ENCODE measurements at regions not wholly inside any gene's neighbourhood (a gene's known extent, or its start where the extent isn't known, plus 50 kb on each side); places are given as distances from the start of the nearest gene placed in this dataset.

DNA sequence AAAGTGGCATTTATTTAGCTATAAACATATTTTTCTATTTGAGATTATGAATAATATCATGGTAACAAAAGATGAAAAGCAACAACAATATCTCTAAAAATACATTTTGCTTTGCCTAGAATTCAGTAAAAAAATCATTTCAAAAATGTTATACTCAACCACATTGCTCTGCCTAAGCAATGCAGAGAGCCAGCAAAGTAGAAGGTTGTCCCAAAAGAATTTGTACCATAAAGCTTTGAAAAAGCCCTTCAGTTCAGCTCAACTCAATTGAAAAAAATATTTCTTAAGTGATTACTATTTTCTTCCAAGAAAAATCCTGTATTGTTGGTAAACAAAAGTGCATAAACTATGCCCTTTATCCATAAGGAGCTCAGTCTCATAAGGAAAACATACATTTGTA, 301.2 kb upstream of the ARSJ start:
- no peak for DNase-seq (ENCODE audit: low read depth, low spot score)
- no peak overlapping the region for H3K27ac ChIP-seq

DNA sequence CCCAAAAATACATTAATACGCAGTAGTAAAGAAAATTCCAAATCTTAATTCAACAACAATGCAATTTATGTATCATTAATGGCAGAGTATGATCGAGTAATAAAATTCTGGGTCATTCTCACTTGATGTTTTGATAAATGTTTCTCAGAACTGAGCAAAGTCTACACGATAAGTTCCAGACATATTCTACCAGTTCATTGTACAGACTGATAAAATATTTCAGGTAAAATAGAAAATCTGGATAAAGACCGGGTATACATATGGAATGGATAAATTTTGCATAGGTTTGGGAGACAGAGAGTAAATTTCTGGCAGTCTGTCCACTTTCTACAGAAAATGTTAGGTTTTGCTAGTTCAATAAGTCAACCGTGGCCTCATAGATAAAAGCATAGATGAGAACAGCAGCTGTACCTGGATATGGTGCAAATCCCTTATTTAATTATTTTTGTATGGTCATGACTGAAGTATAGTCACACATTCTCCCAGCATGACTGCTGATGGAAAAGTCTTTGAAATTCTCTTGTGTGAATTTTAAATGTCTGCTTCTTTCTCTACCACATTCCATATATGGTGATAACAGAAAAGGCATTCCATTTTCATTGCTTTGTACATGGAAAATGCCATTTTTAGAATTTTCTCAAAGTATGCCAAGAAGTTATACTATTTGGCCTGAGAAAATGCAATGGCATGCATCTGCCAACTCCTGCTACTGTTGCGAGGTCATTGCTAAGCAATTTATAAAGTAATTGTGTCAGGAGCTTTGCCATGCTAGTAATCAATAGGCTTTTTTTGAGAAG, 301.9 kb upstream of the ARSJ start:
- DNase-seq (ENCODE audit: low read depth, low spot score) = no peak
- H3K27ac ChIP-seq = no peak overlapping the region

DNA sequence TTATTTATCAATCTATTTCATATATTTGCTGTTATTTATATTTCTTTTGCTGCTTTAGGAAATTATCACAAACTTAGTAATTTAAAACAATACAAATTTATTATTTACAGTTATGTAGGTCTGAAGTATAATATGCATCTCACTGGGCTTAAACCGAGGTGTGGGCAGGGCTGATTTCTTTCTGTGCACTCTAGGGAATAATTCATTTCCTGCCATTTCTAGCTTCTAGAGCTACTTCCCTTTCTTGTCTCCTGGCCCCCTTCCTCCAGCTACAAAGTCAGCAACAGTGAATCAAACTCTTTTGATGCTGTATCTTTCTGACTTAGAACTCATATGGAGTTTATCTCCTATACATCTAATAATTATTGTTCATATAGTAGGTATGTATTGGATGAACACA, 303.5 kb upstream of the ARSJ start:
- H3K27ac ChIP-seq = no peak overlapping the region
- no peak for DNase-seq (ENCODE audit: low read depth, low spot score)

DNA sequence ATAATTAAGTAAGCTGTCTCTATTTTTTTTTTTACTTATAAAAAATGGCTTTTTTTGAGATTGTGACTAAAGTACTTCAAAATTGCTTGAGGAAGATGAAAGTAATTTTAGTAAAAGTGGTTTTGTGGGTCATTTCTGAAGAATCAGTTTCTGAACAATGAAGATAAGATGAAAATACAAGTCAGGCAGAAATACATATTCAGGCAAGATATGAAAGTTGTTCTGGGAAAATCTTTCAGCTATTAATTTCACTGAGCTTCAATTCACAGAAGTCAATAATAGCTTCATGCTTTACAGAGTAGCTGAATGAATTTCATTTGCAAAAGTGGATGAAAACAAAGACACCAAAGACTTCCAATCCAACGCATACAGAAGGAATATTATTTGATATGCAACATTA, 305.2 kb upstream of the ARSJ start:
- no peak overlapping the region for H3K27ac ChIP-seq
- DNase-seq (ENCODE audit: low read depth, low spot score) = no peak

DNA sequence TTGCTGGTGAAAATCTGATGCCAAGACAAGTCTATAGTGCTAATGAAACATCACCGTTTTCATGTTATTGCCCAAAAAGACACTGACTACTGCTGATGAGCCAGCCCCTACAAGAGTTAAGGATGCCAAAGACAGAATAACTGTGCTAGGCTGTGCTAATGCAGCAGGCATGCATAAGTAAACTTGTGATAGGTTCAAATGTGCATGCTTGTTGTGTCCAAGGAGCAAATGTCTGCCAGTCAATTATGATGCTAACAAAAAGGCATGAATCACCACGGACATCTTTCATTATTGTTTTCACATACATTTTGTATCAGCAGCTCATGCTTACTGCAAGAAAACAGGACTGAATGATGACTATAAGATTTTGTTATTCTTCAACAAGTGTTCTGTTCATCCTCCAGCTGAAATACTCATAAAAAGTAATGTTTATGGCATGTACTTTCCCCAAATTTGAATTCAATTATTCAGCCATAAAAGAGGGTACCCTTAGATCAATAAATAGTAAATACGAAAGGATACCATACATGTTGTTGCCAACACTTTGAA, 306.9 kb upstream of the ARSJ start:
- H3K27ac ChIP-seq = no peak overlapping the region
- no peak for DNase-seq (ENCODE audit: low read depth, low spot score)

DNA sequence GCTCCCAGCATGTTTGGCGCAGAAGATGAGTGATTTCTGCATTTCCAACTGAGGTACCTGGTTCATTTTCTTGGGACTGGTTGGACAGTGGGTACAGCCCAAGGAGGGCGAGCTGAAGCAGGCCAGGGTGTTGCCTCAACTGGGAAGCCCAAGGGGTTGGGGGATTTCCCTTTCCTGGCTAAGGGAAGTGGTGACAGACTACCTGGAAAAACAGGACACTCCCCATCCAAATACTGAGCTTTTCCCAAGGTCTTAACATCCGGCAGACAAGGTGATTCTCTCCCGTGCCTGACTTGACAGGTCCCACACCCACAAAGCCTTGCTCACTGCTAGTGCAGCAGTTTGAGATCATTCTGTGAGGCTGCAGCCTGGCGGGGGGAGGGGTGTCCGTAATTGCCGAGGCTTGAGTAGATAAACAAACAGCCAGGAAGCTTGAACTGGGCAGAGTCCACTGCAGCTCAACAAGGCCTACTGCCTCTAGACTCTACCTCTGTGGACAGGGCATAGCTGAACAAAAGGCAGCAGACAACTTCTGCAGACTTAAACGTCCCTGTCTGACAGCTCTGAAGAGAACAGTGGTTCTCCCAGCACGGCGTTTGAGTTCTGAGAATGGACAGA, 307.7 kb upstream of the ARSJ start:
- no peak overlapping the region for H3K27ac ChIP-seq
- no peak for DNase-seq (ENCODE audit: low read depth, low spot score)

DNA sequence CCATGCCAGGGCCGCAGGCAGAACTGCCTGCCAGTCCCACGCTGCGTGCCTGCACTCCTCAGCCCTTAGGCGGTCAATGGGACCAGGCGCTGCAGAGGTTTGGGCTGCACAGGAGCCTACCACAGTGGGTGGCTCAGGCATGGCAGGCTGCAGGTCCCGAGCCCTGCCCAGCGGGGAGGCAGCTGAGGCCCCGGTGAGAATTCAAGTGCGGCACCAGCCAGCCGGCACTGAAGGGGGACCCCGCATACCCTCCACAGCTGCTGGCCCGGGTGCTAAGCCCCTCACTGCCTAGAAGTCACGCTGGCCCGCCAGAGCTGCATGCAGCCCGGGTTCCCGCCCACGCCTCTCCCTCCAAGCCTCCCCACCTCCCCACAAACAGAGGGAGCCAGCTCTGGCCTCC, 302.5 kb upstream of the UGT8 start:
- H3K27ac ChIP-seq = no peak overlapping the region

DNA sequence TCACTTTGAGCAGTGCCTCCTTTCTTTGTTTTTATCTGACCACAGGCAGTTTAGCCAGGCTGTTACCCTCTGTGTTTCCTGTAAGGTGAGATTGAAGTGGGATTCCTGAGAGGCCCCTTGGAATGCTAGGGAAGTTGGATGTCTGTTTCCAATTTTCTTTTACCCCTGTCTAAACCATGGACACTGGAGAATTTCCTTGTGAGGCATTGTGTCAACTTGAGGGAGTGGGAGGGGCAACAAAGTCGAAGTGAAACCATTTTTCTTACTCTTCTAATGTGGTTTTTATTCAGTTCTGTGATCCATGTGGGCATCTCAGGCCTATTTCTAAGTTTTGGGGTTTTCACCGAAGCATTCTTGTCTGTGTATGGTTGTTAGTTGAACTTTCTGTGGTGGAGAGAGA, 296.1 kb upstream of the UGT8 start:
- no peak overlapping the region for H3K27ac ChIP-seq
- no peak for DNase-seq (ENCODE audit: low read depth, low spot score)

More for the DNA sequence above, 302.5 kb upstream of the UGT8 start:
- no peak for DNase-seq (ENCODE audit: low read depth, low spot score)

DNA sequence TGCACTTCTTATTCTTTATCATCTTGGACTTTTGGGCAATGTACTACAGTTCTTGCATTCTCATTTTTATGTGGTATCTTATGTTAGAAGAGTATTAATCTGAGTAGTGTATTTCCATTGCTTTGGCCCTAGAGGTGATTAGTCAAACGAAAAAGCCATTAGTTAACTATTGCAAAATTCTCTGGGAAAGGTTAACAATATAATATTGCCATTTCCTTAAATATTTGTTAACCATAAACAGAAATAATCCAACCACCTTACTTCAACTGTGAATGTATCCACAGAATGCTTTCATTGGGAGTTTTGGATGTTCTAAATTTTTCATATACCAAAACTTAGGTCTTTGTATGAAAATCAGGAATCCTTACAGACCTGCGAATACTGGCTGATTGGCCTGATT, 294.6 kb upstream of the UGT8 start:
- no peak for DNase-seq (ENCODE audit: low read depth, low spot score)
- no peak overlapping the region for H3K27ac ChIP-seq

DNA sequence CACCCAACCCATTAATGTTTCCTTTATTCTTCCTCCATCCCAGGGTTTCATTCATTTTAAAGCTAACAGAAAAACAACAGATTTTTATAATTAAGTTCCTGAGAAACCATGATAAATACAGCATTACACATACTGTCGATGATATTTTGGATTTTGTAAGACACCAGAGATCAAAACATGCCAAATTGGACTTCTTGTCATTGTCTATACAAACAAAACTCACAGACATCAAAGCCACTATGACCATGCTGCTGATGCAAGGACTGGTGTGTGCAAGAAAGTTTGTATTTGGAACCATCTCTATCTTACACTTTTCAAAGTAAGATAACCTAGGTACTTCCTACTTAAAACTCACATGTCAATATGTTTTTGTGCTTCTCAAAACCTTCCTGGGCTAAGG, 294.0 kb upstream of the UGT8 start:
- no peak for DNase-seq (ENCODE audit: low read depth, low spot score)

DNA sequence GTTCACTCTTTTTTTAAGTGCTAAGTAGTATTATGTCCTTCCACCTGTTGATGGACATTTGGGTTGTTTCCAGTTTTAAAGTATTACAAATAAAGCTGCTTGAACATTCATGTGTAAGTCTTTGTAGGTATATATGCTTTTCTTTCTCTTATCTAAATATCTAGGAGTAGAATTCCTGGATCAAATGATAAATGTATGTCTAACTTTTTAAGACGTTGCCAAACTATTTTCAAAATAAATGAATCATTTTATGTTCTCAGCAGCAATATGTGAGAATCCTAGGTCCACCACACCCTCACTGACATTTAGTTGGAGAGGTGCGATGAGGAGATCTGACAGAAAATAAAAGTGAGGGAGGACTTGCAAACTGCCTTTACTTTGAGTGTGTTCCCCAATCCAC, 291.7 kb upstream of the UGT8 start:
- H3K27ac ChIP-seq = no peak overlapping the region
- DNase-seq (ENCODE audit: low read depth, low spot score) = no peak

More for the DNA sequence above, 294.0 kb upstream of the UGT8 start:
- no peak overlapping the region for H3K27ac ChIP-seq

DNA sequence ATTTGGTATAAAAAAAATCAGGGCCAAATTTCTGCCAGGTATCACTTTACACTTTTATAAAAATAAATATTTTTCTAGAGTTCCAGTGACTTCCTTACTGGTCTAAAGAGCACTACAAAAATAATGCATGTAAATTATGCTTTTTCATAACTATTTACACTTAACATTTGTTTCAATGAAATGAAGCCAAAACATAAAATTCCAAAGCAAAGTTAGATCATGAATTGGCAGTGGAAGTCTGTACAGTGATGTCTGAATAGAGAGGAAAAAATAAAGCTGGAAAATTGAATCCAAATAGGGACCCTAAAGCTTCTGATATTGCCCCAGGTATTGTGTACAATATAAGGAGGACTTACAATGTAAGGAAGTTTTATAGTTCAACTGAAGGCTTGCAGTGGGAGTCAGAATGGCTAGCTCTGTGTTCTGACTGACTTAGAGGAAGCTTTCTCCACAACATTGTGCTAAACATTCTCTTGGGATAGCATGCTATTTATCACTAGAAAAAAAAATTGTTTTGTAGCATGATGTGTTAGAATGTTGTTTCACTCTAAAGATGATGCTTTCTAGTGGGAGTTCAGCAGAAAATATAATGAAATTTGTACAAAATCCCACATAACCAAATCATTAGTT, 288.2 kb upstream of the UGT8 start:
- no peak overlapping the region for H3K27ac ChIP-seq
- DNase-seq (ENCODE audit: low read depth, low spot score) = no peak

DNA sequence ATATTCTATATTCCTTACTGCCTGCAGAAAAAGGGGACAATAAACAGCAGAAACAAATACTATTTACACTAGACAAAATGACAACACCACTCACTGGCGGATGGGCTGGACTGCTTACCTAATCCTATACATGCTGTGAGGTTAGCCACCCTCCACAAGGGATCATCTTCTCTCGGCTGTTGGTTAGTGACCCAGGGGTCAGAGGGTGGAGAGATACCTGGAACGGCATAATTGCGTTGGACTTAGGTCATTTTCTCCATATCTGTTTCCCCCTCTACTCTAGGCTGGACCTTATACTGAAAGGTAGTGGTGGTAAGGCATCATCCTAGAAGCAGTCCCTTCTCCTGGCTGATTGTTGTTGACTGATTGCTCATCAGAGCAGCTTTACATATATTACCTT, 286.8 kb upstream of the UGT8 start:
- H3K27ac ChIP-seq = no peak overlapping the region
- no peak for DNase-seq (ENCODE audit: low read depth, low spot score)

DNA sequence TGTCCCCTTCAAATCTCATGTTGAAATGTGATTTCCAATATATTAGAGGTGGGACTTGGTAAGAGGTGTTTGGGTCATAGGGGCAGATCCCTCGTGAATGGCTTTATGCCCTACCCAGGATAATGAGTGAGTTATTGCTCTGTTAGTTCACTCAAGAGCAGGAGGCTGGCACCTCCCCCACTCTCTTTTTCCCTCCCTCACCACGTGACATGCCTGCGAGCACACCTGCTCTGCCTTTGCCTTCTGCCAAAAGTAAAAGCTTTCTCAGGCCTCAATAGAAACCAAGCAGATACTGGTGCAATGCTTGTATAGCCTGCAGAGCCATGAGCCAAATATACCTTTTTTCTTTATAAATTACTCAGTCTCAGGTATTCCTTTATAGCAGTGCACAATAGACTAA, 286.3 kb upstream of the UGT8 start:
- H3K27ac ChIP-seq = no peak overlapping the region
- DNase-seq (ENCODE audit: low read depth, low spot score) = no peak

DNA sequence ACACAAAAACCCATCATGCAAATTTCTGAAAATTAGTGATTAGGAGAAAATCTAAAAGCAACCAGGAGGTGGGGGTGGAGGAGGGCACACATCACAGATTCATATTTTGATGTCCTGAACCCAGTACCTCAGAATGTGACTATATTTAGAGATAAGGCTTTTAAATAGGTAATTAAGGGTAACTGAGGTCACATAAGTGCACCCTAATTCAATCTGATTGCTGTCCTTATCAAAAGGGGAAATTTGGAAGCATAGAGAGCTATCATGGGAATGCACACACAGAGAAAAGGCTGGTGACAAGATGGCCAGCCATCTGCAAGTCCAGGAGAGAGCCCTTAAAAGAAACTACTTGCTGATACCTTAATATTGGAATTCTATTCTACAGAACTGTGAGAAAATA, 281.8 kb upstream of the UGT8 start:
- no peak for DNase-seq (ENCODE audit: low read depth, low spot score)
- H3K27ac ChIP-seq = no peak overlapping the region

DNA sequence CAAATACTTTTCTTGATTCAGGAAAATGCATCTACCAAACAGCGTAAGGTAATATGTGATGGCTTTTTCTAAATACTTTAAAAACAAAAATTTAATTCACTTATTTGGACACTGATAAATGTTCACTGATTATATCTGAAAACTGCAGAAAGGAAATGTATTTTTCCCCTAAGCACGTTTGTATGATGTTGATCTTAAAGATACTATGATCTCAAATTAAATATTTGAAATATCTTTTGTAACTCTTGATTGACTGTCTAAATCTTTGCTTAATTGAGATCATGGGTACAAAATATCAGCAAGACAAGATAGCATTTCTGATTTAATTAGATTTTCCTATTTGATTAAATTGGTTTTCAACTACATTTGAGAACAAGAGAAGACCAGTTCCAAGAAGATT, 281.0 kb upstream of the UGT8 start:
- no peak for DNase-seq (ENCODE audit: low read depth, low spot score)
- H3K27ac ChIP-seq = no peak overlapping the region

DNA sequence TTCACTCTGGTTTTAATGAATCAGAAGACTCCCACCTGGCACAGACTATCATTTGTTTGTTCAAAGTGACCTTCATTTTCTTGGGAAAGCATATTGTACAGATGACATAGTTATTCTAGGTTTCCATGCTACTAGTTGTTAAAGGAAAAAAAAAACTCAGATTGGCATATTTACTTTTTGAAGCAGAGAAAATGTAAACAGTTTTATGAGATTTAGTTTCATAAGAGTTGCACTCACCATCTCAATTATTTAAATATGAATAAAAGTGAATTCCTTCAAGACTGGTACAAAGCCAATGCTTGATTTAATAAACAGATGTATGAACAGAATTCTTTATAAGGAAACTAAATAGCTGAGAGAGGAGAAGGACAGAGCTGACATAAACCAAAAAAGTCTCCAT, 280.3 kb upstream of the UGT8 start:
- DNase-seq (ENCODE audit: low read depth, low spot score) = no peak
- no peak overlapping the region for H3K27ac ChIP-seq

DNA sequence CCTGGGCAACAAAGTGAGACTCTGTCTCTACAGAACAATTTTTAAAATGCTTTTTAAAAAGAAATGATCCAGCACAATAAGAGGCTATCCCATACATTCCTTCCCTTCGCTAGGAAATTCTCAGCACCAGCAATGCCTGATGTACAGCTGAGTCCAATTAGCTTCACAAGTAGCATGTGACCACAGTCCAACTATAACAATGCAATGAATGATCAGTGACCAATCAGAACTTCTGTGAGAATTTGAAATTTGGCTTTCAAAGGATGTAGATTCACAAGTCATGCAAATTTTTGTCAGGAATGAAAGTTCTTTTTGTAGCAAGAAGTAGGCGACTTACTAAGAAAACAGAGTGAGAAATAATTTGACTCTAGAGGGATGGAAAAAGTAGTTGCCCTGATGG, 278.5 kb upstream of the UGT8 start:
- no peak for DNase-seq (ENCODE audit: low read depth, low spot score)
- no peak overlapping the region for H3K27ac ChIP-seq

DNA sequence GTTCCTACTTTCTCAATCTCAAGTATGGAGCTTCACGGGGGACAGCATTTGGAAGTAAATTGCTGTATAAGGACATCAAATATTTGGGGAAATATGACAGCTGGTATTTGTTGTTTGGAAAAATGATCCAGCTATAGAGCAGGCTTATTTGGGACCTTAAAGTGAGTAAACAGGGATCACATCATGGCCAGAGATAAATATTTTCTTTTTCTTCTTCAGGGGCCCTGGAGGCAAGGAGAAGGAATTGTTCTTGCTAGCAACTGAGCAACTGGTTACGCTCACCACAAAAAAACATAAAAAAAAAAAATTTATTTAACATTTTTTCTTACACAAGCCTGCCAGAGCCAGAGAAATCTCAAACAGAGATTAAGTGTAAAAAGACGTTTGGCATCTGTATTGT, 277.2 kb upstream of the UGT8 start:
- no peak overlapping the region for H3K27ac ChIP-seq
- no peak for DNase-seq (ENCODE audit: low read depth, low spot score)

DNA sequence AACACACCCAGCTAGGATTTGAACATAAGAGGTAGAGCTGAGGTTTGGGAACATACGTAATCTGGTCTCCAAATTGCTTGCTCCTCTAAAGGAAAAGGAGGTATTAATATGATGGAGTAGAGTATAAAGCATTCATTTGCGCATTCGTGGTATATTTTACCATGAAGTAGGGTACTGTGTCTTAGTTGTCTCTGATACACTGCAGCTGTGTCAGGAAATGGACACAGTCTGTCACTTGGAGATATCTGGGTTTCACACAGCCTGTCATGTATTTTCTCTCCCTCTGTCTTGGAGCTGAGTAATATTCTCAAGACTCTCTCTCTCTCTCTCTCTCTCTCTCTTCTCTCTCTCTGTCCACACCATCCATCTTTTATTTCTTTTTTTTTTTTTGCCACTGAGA, 274.8 kb upstream of the UGT8 start:
- DNase-seq (ENCODE audit: low read depth, low spot score) = no peak
- no peak overlapping the region for H3K27ac ChIP-seq

DNA sequence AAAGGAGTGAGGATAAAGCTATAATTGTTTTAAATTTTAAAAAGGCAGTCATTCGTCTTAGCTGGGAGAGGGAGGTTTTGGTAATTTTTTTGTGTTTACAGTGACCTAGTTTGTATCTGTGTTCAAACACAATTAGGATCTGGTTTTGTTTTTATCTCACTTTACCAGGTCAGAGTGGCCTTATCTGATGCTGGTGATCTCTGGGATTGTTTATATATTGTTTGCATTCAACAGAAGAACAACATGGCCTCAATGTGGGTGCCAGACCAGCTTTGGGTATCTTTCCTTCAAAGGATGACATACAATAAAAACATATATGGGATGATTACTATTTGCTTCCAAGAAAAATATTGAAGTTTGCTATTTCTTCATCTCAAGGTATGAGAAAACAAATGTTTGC, 272.2 kb upstream of the UGT8 start:
- DNase-seq (ENCODE audit: low read depth, low spot score) = no peak
- H3K27ac ChIP-seq = no peak overlapping the region

Measured in epithelial cell of prostate (primary cell).